ENCODE measurements at regions not wholly inside any gene's neighbourhood (a gene's known extent, or its start where the extent isn't known, plus 50 kb on each side); places are given as distances from the start of the nearest gene placed in this dataset.
"Not testable (repeated sequence)": the region's sequence is repeated elsewhere in the genome, so short reads cannot be mapped to it uniquely, and the experiment has no call there.

DNA sequence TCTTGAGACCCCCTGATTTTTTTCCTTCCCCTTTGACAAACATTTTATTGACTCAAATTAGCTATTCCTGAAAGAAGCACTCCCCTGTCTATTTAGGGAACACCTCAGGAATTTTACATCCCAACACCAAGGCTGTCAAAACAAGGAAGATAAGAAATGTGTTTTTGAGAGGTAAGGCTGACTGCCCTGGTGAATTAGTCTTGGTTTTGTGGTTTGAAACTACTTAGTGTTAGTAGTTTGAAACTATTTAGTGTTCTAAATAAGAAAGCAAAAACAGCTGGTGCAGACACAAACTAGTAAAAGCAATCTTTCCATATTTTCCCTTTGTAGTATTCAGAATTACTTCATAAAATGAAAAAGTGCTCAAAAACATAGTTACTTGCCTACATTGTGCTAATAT is 120.7 kb downstream of the PCSK1 start:
- ChIA-PET CTCF (no interaction called here), POLR2A (no interaction called here)
- no peaks in the 10 kb centered on the region for H3K36me3 ChIP-seq (ENCODE audit: control insufficient read depth, insufficient read depth, low read length)
- in situ Hi-C loops (cut with HindIII; ENCODE audit: low pct_unique_long_range_greater_than_20kb, low sequenced_read_pairs) (no loop called here), intact Hi-C loops (cut with micrococcal nuclease; ENCODE audit: unreplicated experiment) (no loop called here)
- ATAC-seq (no peak), DNase-seq (ENCODE audit: low read depth, low spot score) (no peak)
- TF ChIP-seq CTCF (IDR thresholded peaks at IDR 0.05) (no peak), SIN3A (IDR thresholded peaks at IDR 0.05; ENCODE audit: borderline replicate concordance, insufficient read depth, low read depth, low read length) (no peak), REST (IDR thresholded peaks at IDR 0.05; ENCODE audit: insufficient read depth in 1 of 2, low read depth in 2 of 2, low read length in 1 of 2) (no peak), POLR2AphosphoS5 (IDR thresholded peaks at IDR 0.05; ENCODE audit: low read depth, low read length) (no peak), TCF7L2 (IDR thresholded peaks at IDR 0.05; ENCODE audit: low read depth, low read length) (no peak)
- no peak overlapping the region for H3K4me3 ChIP-seq (ENCODE audit: low read depth in 2 of 2, low read length in 2 of 2)
- H3K27me3 ChIP-seq (ENCODE audit: control insufficient read depth, insufficient read depth, low read length), result no peaks in the 10 kb centered on the region
- H3K4me1 ChIP-seq (ENCODE audit: control insufficient read depth, insufficient read depth, low read length), result no peaks in the 10 kb centered on the region
- peaks cover 7% of the 10 kb centered on the region; the same call in 1 of the 2 replicates for H3K9me3 ChIP-seq (ENCODE audit: control insufficient read depth, insufficient read depth, low read depth, low read length)
- no peak overlapping the region for H3K27ac ChIP-seq (ENCODE audit: low read length)
- BruUV-seq (replicated peaks), result no TSS peak

GRCh38 chr5:96307047-96307446 is 126.0 kb downstream of the PCSK1 start:
- CTCF ChIA-PET; BruUV-seq (replicated peaks); DNase-seq (ENCODE audit: low read depth, low spot score); ATAC-seq; in situ Hi-C loops (cut with HindIII; ENCODE audit: low pct_unique_long_range_greater_than_20kb, low sequenced_read_pairs); H3K4me3 ChIP-seq (ENCODE audit: low read depth in 2 of 2, low read length in 2 of 2); H3K9me3 ChIP-seq (ENCODE audit: control insufficient read depth, insufficient read depth, low read depth, low read length); intact Hi-C loops (cut with micrococcal nuclease; ENCODE audit: unreplicated experiment); POLR2A ChIA-PET; H3K27ac ChIP-seq (ENCODE audit: low read length); H3K4me1 ChIP-seq (ENCODE audit: control insufficient read depth, insufficient read depth, low read length); H3K27me3 ChIP-seq (ENCODE audit: control insufficient read depth, insufficient read depth, low read length); H3K36me3 ChIP-seq (ENCODE audit: control insufficient read depth, insufficient read depth, low read length): not testable (repeated sequence)

DNA sequence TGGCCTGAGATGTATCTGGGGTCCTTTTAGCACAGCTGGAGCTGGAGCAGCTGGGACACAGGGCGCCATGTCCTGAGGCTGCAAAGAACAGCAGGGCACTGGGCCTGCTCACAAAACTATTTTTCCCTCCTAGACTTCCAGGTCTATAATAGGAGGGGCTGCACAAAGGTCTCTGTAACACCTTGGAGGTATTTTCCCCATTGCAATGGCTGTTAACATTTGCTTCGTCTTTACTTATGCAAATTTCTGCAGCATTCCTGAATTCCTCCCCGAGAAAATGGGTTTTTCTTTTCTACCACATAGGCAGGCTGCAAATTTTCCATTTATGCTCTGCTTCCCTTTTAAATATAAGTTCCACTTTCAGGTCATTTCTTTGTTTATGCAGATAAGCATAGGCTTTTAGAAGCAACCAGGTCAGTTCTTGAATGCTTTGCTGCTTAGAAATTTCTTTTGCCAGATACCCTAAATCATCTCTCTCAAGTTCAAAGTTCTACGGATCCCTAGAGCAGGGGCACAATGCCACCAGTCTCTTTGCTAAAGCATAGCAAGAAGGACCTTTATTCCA is 130.8 kb downstream of the PCSK1 start:
- no peak for ATAC-seq
- POLR2A ChIA-PET, result no interaction called here
- Histone ChIP-seq H3K27me3 (ENCODE audit: control insufficient read depth, insufficient read depth, low read length) (no peaks in the 10 kb centered on the region), H3K36me3 (ENCODE audit: control insufficient read depth, insufficient read depth, low read length) (no peaks in the 10 kb centered on the region), H3K27ac (ENCODE audit: low read length) (no peak overlapping the region), H3K4me1 (ENCODE audit: control insufficient read depth, insufficient read depth, low read length) (no peaks in the 10 kb centered on the region), H3K9me3 (ENCODE audit: control insufficient read depth, insufficient read depth, low read depth, low read length) (no peaks in the 10 kb centered on the region), H3K4me3 (ENCODE audit: low read depth in 2 of 2, low read length in 2 of 2) (no peak overlapping the region)
- CTCF ChIA-PET, result no interaction called here
- DNase-seq (ENCODE audit: low read depth, low spot score), result no peak
- TF ChIP-seq POLR2AphosphoS5 (IDR thresholded peaks at IDR 0.05; ENCODE audit: low read depth, low read length) (no peak), REST (IDR thresholded peaks at IDR 0.05; ENCODE audit: insufficient read depth in 1 of 2, low read depth in 2 of 2, low read length in 1 of 2) (no peak), CTCF (IDR thresholded peaks at IDR 0.05) (no peak), TCF7L2 (IDR thresholded peaks at IDR 0.05; ENCODE audit: low read depth, low read length) (no peak), SIN3A (IDR thresholded peaks at IDR 0.05; ENCODE audit: borderline replicate concordance, insufficient read depth, low read depth, low read length) (no peak)
- no TSS peak for BruUV-seq (replicated peaks)
- in situ Hi-C loops (cut with HindIII; ENCODE audit: low pct_unique_long_range_greater_than_20kb, low sequenced_read_pairs) (no loop called here), intact Hi-C loops (cut with micrococcal nuclease; ENCODE audit: unreplicated experiment) (no loop called here)
